Body of pancreas (tissue), 4 donors: ENCODE measurements at regions not wholly inside any gene's neighbourhood (a gene's known extent, or its start where the extent isn't known, plus 50 kb on each side); places are given as distances from the start of the nearest gene placed in this dataset.

Experiments
- ATAC-seq: fragments of 150-250 bp; one replicate; pipeline ENCODE4 v1.9.1; 2016
- DNase-seq, 4 donors: peaks; one replicate each; pipeline ENCODE4 v3.0.0-alpha.2; 2019
- H3K27ac ChIP-seq, 4 donors: fragments of 200-600 bp; sonication (generic); 1 replicate in 3 of 4; 2 replicates in 1 of 4; pipeline versions ENCODE4 v1.5.1 to v1.6.1; 2016 to 2019; ENCODE audit warnings: mild to moderate bottlenecking in 1 of 4, mixed read lengths in 1 of 4, moderate library complexity in 1 of 4
- H3K27me3 ChIP-seq, 2 donors: fragments of 200-600 bp; sonication (generic); one replicate each; pipeline ENCODE4 v1.6.0; 2016; ENCODE audit warnings: mild to moderate bottlenecking in 1 of 2
- H3K36me3 ChIP-seq, 2 donors: fragments of 200-600 bp; sonication (generic); replicated peaks in 1 of 2; 2 replicates each; pipeline ENCODE4 v1.5.1; 2016; ENCODE audit warnings: low read depth in 2 of 2; ENCODE audit not compliant: insufficient read depth in 1 of 2
- H3K4me1 ChIP-seq: fragments of 200-600 bp; sonication (generic); one replicate; pipeline ENCODE4 v1.6.0; 2016
- H3K4me3 ChIP-seq, 2 donors: fragments of 200-600 bp; sonication (generic); 1 replicate in 1 of 2; 2 replicates in 1 of 2; pipeline ENCODE4 v1.5.1; 2016 to 2019
- H3K9me3 ChIP-seq, 3 donors: fragments of 200-600 bp; sonication (generic); 1 replicate in 2 of 3; 2 replicates in 1 of 3; pipeline ENCODE4 v1.5.1; 2016
- CTCF ChIP-seq, 7 experiments: fragments of 450-650 bp in 4 of 7; fragments of 200-600 bp in 3 of 7; sonication (generic) in 3 of 7; IDR thresholded peaks; one replicate each; pipeline ENCODE4 v1.5.1; 2016 to 2019; ENCODE audit warnings: antibody characterized with exemption in 7 of 7
- POLR2A ChIP-seq, 3 donors: fragments of 450-650 bp; IDR thresholded peaks; one replicate each; pipeline ENCODE4 v1.6.1; 2016; ENCODE audit warnings: antibody characterized with exemption in 3 of 3, mild to moderate bottlenecking in 2 of 3
- WGBS, 2 donors: methylation state at CpG; one replicate each; pipeline ENCODE4 v1.1.5; 2017; 5-methylcytosine and 5-hydroxymethylcytosine counted together
- intact Hi-C: fragments of 100-400 bp; cut with DNase I; formaldehyde crosslinking; loops from one replicate; pipeline ENCODE4 v1.15.1; 2023

GRCh38 chr6:166004471-166004870 is 163.2 kb downstream of the TBXT start:
- Histone ChIP-seq H3K4me3 (no peak overlapping the region), H3K36me3 (no peaks in the 10 kb centered on the region), H3K9me3 (no peaks in the 10 kb centered on the region), H3K27me3 (peaks cover 0 to 14% of the 10 kb centered on the region in 2 donors), H3K27ac (no peak overlapping the region), H3K4me1 (peaks cover 43% of the 10 kb centered on the region)
- 67 to 73% methylated on average over 9 of the region's 9 CpGs for WGBS, 2 donors
- intact Hi-C loops: no loop called here
- DNase-seq (no peak), ATAC-seq (no peak)
- no peak for TF ChIP-seq CTCF (IDR thresholded peaks at IDR 0.05)
- TF ChIP-seq POLR2A (IDR thresholded peaks at IDR 0.05): no peak

- Histone ChIP-seq H3K27ac (no peak overlapping the region), H3K4me1 (peaks cover 35% of the 10 kb centered on the region), H3K4me3 (no peak overlapping the region), H3K36me3 (no peaks in the 10 kb centered on the region), H3K27me3 (peaks cover 0 to 4% of the 10 kb centered on the region in 2 donors), H3K9me3 (no peaks in the 10 kb centered on the region)
- intact Hi-C loops: no loop called here
- no peak for TF ChIP-seq CTCF (IDR thresholded peaks at IDR 0.05)
- TF ChIP-seq POLR2A (IDR thresholded peaks at IDR 0.05): no peak
- DNase-seq (no peak), ATAC-seq (no peak)
- WGBS, 2 donors: 30 to 31% methylated on average over 3 of the region's 3 CpGs
Observed at GRCh38 chr6:166003569-166003968, 164.1 kb downstream of the TBXT start.

GRCh38 chr6:166001359-166001758 is 166.3 kb downstream of the TBXT start:
- H3K27ac ChIP-seq: no peak overlapping the region
- intact Hi-C loops: no loop called here
- no peak for ATAC-seq
- H3K4me3 ChIP-seq: no peak overlapping the region
- TF ChIP-seq CTCF (IDR thresholded peaks at IDR 0.05) (no peak), POLR2A (IDR thresholded peaks at IDR 0.05) (no peak)
- no peaks in the 10 kb centered on the region for H3K36me3 ChIP-seq
- DNase-seq: no peak
- H3K4me1 ChIP-seq: peaks cover 13% of the 10 kb centered on the region
- H3K9me3 ChIP-seq: no peaks in the 10 kb centered on the region
- 63 to 69% methylated on average over 9 of the region's 9 CpGs for WGBS, 2 donors
- no peaks in the 10 kb centered on the region for H3K27me3 ChIP-seq

- TF ChIP-seq POLR2A (IDR thresholded peaks at IDR 0.05): no peak
- TF ChIP-seq CTCF (IDR thresholded peaks at IDR 0.05): no peak
- H3K9me3 ChIP-seq: no peaks in the 10 kb centered on the region
- intact Hi-C loops: no loop called here
Observed at GRCh38 chr6:165999279-165999678, 168.4 kb downstream of the TBXT start.

GRCh38 chr6:165998072-165998471 is 169.6 kb downstream of the TBXT start:
- Histone ChIP-seq H3K9me3 (no peaks in the 10 kb centered on the region), H3K27ac (no peak overlapping the region), H3K27me3 (no peaks in the 10 kb centered on the region), H3K36me3 (no peaks in the 10 kb centered on the region), H3K4me3 (no peak overlapping the region), H3K4me1 (no peaks in the 10 kb centered on the region)
- 51 to 52% methylated on average over 3 of the region's 3 CpGs for WGBS, 2 donors
- TF ChIP-seq POLR2A (IDR thresholded peaks at IDR 0.05) (no peak), CTCF (IDR thresholded peaks at IDR 0.05) (no peak)
- ATAC-seq (no peak), DNase-seq (no peak)
- intact Hi-C loops: no loop called here

More at GRCh38 chr6:165999279-165999678, 168.4 kb downstream of the TBXT start:
- WGBS, 2 donors: 78 to 94% methylated on average over 6 to 8 of the region's 8 CpGs
- Histone ChIP-seq H3K27me3 (no peaks in the 10 kb centered on the region), H3K4me3 (no peak overlapping the region), H3K4me1 (no peaks in the 10 kb centered on the region), H3K36me3 (no peaks in the 10 kb centered on the region), H3K27ac (no peak overlapping the region)
- ATAC-seq: no peak
- DNase-seq: no peak
